Endothelial cell of umbilical vein (primary cell): ENCODE measurements at regions not wholly inside any gene's neighbourhood (a gene's known extent, or its start where the extent isn't known, plus 50 kb on each side); places are given as distances from the start of the nearest gene placed in this dataset.

Source experiments
- BruUV-seq: library from RNA; stranded (reverse); fragments of 400-500 nt; replicated peaks from 2 replicates; lab custom pipeline; 2021; lab: Mats Ljungman, UMichigan
- CTCF ChIA-PET: fragments of 300-600, 350-600 bp; sonication (Branson Sonifier 250); formaldehyde crosslinking; loops from one replicate; lab custom pipeline; 2021; ENCODE audit warnings: antibody characterized with exemption, inconsistent platforms; lab: Charles Lee
- POLR2A ChIA-PET: fragments of 300-600, 350-600 bp; sonication (Branson Sonifier 250); formaldehyde crosslinking; loops from one replicate; lab custom pipeline; 2021; ENCODE audit warnings: antibody characterized with exemption, inconsistent platforms; lab: Charles Lee
- DNase-seq: peaks from one replicate; pipeline ENCODE4 v3.0.0-alpha.2; 2011; ENCODE audit warnings: low read depth, low spot score
- FAIRE-seq: peaks from 2 replicates; lab custom pipeline; 2011; peaks lifted over from hg19 to GRCh38; lab: Jason Lieb, UNC
- H2AFZ ChIP-seq: 2 replicates; pipeline ENCODE4 v1.6.0; 2012; ENCODE audit warnings: low read depth, low read length, control low read depth, inconsistent platforms
- H3K27ac ChIP-seq: 2 replicates; pipeline ENCODE4 v1.5.1; 2011; ENCODE audit warnings: low read depth, mild to moderate bottlenecking, control low read depth, low read length, moderate library complexity; ENCODE audit not compliant: insufficient read depth
- H3K27me3 ChIP-seq, 2 experiments: 2 replicates each; pipeline versions ENCODE4 v1.6.0 to v1.6.1; 2011; ENCODE audit warnings: low read length in 2 of 2, mixed read lengths in 1 of 2; ENCODE audit not compliant: control insufficient read depth in 2 of 2, insufficient read depth in 2 of 2
- H3K36me3 ChIP-seq, 2 experiments: 2 replicates in 1 of 2; 3 replicates in 1 of 2; pipeline ENCODE4 v1.5.1; 2011; ENCODE audit warnings: low read length in 2 of 2, mild to moderate bottlenecking in 1 of 2, moderate library complexity in 1 of 2; ENCODE audit not compliant: control insufficient read depth in 2 of 2, insufficient read depth in 2 of 2; ENCODE audit errors: extremely low read depth in 1 of 2
- H3K4me1 ChIP-seq: 3 replicates; pipeline ENCODE4 v1.5.1; 2011; ENCODE audit warnings: mild to moderate bottlenecking, low read length; ENCODE audit not compliant: control insufficient read depth, insufficient read depth; ENCODE audit errors: extremely low read depth
- H3K4me2 ChIP-seq: 2 replicates; pipeline ENCODE4 v1.6.1; 2011; ENCODE audit warnings: low read length, control low read depth, mixed read lengths; ENCODE audit not compliant: insufficient read depth
- H3K4me3 ChIP-seq, 3 experiments: fragments of 200-600 bp in 1 of 3; sonication (generic), shearing (Covaris generic) in 1 of 3; replicated peaks in 1 of 3; 2 replicates each; pipeline ENCODE4 v1.5.1; 2011 to 2016; ENCODE audit warnings: control low read depth in 3 of 3, low read length in 3 of 3, mild to moderate bottlenecking in 2 of 3, inconsistent platforms in 1 of 3, low read depth in 1 of 3, moderate library complexity in 1 of 3; ENCODE audit not compliant: insufficient read depth in 1 of 3
- H3K79me2 ChIP-seq: 2 replicates; pipeline ENCODE4 v1.6.0; 2012; ENCODE audit warnings: low read length, inconsistent platforms; ENCODE audit not compliant: control insufficient read depth, insufficient read depth
- H3K9ac ChIP-seq: replicated peaks from 2 replicates; pipeline ENCODE3; 2011; ENCODE audit warnings: low read length, control low read depth; ENCODE audit not compliant: insufficient read depth; ENCODE audit errors: extremely low read depth
- H3K9me1 ChIP-seq: replicated peaks from 3 replicates; pipeline ENCODE4 v1.6.0; 2011; ENCODE audit warnings: mild to moderate bottlenecking, low read length; ENCODE audit not compliant: control insufficient read depth, insufficient read depth; ENCODE audit errors: extremely low read depth
- H3K9me3 ChIP-seq: replicated peaks from 2 replicates; pipeline ENCODE4 v1.5.1; 2012; ENCODE audit warnings: low read length, inconsistent platforms; ENCODE audit not compliant: control insufficient read depth, insufficient read depth
- H4K20me1 ChIP-seq: replicated peaks from 2 replicates; pipeline ENCODE3; 2011; ENCODE audit warnings: mild to moderate bottlenecking, low read length; ENCODE audit not compliant: control insufficient read depth, insufficient read depth; ENCODE audit errors: extremely low read depth
- EZH2 ChIP-seq: IDR thresholded peaks from 2 replicates; pipeline ENCODE4 v1.6.1; 2012; ENCODE audit warnings: borderline replicate concordance, low read depth, mild to moderate bottlenecking, moderate library complexity, low read length, inconsistent platforms; ENCODE audit not compliant: severe bottlenecking
- FOS ChIP-seq: IDR thresholded peaks from 2 replicates; pipeline ENCODE4 v1.6.1; 2011; ENCODE audit warnings: mild to moderate bottlenecking, low read length, moderate library complexity, borderline replicate concordance; ENCODE audit not compliant: insufficient read depth
- GATA2 ChIP-seq: IDR thresholded peaks from 2 replicates; pipeline ENCODE4 v1.7.0; 2011; ENCODE audit warnings: low read depth, mild to moderate bottlenecking, moderate library complexity, mixed read lengths, low read length; ENCODE audit not compliant: insufficient read length, insufficient read depth
- JUN ChIP-seq: IDR thresholded peaks from 2 replicates; pipeline ENCODE4 v1.6.1; 2011; ENCODE audit warnings: borderline replicate concordance, low read depth; ENCODE audit not compliant: insufficient read length, insufficient read depth
- MYC ChIP-seq: IDR thresholded peaks from one replicate; pipeline ENCODE4 v1.6.1; 2011; ENCODE audit warnings: mild to moderate bottlenecking, low read depth, low read length
- POLR2A ChIP-seq: IDR thresholded peaks from 2 replicates; pipeline ENCODE4 v1.6.1; 2012; ENCODE audit warnings: low read depth, mild to moderate bottlenecking, control low read depth, low read length
- POLR2AphosphoS5 ChIP-seq: IDR thresholded peaks from 2 replicates; pipeline ENCODE4 v1.6.1; 2012; ENCODE audit warnings: low read depth, mild to moderate bottlenecking, control low read depth, low read length, moderate library complexity; ENCODE audit not compliant: insufficient read depth
- dilution Hi-C: fragments of 300-500 bp; cut with MboI; formaldehyde crosslinking; loops from one replicate; pipeline ENCODE4 v1.15.0; 2019; ENCODE audit warnings: low sequenced_read_pairs; ENCODE audit not compliant: extremely low pct_ligation_motif_present
- intact Hi-C: fragments of 100-400 bp; cut with micrococcal nuclease; formaldehyde crosslinking; loops from one replicate; pipeline ENCODE4 v1.10.0; 2022
- TF ChIP-seq, protein P1 (sequence below): IDR thresholded peaks from 2 replicates; pipeline ENCODE4 v1.6.1; 2011; ENCODE audit not compliant: insufficient read depth, insufficient read length
- TF ChIP-seq, protein P2 (sequence below), 2 donors: IDR thresholded peaks; 1 replicate in 1 of 2; 2 replicates in 1 of 2; pipeline ENCODE4 v1.5.1; 2011; ENCODE audit warnings: low read length in 2 of 2, mild to moderate bottlenecking in 2 of 2, moderate library complexity in 2 of 2, control low read depth in 1 of 2, inconsistent platforms in 1 of 2, low read depth in 1 of 2; ENCODE audit not compliant: insufficient read depth in 1 of 2; ENCODE audit errors: extremely low read depth in 1 of 2

DNA sequence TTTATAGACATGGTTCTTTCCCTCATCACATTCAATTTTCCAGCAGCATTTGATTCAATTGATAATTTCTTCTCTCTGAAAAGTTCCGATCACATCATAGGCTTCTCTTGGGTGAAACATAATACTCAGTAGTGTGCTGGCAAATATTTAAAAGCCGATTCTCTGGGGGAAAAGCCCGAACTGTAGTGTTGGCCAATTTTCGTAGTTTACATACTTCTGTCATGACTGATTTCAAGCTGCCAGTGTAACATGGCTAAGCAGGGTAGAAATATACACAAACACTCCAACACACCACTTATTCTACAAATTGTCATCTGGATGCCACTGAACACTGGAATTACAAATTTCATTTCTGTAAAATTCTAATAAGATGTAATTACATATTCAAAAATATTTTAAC is 56.1 kb upstream of the FREM2 start:
- Histone ChIP-seq H3K36me3 (no peaks in the 10 kb centered on the region), H3K4me2 (no peak overlapping the region), H3K9ac (no peak overlapping the region), H3K27me3 (no peaks in the 10 kb centered on the region), H4K20me1 (no peaks in the 10 kb centered on the region), H2AFZ (no peak overlapping the region), H3K9me3 (no peaks in the 10 kb centered on the region), H3K4me1 (no peaks in the 10 kb centered on the region), H3K27ac (no peak overlapping the region), H3K4me3 (no peak overlapping the region), H3K9me1 (no peaks in the 10 kb centered on the region), H3K79me2 (no peaks in the 10 kb centered on the region)
- TF ChIP-seq GATA2 (no peak), JUN (no peak), EZH2 (no peak), MYC (no peak), POLR2AphosphoS5 (no peak), FOS (no peak), POLR2A (no peak)
- TF ChIP-seq, protein P1, sequence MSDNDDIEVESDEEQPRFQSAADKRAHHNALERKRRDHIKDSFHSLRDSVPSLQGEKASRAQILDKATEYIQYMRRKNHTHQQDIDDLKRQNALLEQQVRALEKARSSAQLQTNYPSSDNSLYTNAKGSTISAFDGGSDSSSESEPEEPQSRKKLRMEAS: no peak
- TF ChIP-seq, protein P2, sequence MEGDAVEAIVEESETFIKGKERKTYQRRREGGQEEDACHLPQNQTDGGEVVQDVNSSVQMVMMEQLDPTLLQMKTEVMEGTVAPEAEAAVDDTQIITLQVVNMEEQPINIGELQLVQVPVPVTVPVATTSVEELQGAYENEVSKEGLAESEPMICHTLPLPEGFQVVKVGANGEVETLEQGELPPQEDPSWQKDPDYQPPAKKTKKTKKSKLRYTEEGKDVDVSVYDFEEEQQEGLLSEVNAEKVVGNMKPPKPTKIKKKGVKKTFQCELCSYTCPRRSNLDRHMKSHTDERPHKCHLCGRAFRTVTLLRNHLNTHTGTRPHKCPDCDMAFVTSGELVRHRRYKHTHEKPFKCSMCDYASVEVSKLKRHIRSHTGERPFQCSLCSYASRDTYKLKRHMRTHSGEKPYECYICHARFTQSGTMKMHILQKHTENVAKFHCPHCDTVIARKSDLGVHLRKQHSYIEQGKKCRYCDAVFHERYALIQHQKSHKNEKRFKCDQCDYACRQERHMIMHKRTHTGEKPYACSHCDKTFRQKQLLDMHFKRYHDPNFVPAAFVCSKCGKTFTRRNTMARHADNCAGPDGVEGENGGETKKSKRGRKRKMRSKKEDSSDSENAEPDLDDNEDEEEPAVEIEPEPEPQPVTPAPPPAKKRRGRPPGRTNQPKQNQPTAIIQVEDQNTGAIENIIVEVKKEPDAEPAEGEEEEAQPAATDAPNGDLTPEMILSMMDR (IDR thresholded peaks at IDR 0.05; ENCODE audit: extremely low read depth in 1 of 2, insufficient read depth in 1 of 2, low read depth in 1 of 2, low read length in 2 of 2): no peak
- CTCF ChIA-PET: interaction anchor here (1.5 kb wide), 1 partner anchor 11 kb away, joined by 4 read pairs; no protein-coding TSS in a partner anchor
- BruUV-seq: no TSS peak
- intact Hi-C loops (no loop called here), dilution Hi-C loops (no loop called here)
- FAIRE-seq (no peak), DNase-seq (no peak)
- POLR2A ChIA-PET: no interaction called here
